ENCODE measurements at regions not wholly inside any gene's neighbourhood (a gene's known extent, or its start where the extent isn't known, plus 50 kb on each side); places are given as distances from the start of the nearest gene placed in this dataset.
"Not testable (repeated sequence)": the region's sequence is repeated elsewhere in the genome, so short reads cannot be mapped to it uniquely, and the experiment has no call there.

DNA sequence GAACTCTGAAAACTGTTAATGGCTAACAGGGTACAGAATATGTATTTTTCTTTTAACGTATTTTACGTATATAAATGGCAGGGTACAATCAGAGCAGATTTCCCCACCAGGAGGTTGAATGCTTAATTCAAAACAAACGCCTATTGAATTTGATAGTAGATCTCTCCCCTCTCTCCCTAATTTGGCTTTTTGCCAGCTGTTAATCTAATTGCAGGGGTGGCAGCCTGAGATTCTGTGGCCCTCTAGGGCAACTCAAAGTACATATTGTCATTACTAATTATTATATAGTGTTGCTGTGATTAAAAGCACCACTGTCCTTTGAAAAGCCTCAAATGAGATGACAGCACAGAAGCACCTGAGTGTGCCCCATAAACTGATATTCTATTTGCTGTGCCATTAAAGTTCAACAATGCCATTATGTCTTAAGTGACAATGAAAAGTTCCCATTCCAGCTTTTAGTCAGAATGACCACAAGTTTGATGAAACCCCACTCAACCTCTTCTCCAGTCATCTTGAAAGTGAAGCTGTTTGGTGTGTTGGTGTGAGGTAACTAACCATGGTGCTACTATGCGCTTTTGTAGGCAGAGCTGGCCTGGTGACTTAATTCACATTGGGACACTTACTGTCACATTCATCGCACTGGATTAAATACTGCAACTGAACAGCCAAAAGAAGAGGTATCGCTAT is 351.4 kb downstream of the KCNRG start:
- no peak for DNase-seq

GRCh38 chr13:50369646-50370045 is 354.4 kb downstream of the KCNRG start:
- no peak for DNase-seq

DNA sequence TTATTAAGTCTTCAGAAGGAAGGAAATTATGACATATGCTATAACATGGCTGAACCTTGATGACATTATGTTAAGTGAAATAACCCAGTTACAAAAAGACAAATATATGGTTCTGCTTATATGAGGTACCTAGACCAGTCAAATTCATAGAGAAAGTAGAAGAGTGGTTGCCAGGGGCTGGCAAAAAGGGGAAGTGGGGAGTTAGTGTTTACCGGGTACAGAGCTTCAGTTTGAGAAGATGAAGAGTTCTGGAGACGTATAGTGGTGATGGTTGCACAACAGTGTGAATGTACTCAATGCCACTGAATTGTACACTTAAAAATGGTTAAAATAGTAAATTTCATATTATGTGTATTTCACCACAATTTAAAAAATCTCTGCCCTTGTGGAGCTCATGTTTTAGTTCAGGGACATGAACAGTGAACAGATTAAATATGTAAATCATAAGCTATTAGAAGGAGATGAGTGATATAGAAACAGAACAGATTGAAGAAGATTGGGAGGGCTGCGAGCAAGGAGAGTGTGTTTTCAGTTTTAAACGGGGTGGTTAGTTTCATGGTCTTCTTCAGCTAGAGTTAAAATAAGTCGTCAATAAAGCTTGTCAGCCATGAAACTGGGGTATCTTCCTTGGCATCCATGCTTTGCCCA is 355.2 kb downstream of the KCNRG start:
- no peak for DNase-seq

DNA sequence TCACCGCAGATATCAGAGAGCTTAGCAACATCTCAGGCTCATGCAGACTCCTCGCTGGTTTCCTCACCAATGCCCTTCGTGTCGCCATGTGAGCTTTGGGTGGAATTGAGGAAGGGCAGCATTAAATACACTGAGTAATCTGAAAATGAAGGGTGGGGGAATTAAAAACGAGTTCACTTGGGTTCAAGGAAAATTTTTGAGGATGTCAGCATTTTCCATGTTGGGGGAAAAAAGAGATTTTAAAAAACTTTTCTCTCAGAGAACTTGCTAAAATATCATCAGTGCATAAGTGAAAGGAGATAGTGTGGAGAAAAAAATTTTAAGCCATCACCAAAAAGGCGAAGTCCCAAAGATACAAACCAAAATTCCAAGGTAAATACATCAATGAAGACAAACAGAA is 359.3 kb downstream of the KCNRG start:
- DNase-seq = no peak

DNA sequence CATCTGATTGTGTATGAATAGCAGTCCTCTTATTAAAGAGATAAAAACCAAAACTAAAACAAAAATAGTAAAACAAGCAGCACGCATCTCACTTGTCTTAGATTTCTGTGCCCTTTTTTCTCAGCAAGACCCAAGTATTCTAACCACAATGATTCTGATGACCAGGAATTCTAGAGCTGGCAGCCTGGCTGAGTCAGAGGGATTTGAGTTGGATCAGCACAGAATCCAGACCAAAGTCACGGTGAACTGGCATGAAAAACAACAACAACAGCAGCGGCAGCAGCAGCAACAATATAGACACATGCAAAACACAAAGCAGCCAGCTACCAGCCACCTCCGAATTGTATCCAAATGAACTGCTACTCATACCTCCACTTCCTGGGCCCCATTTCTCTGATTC is 360.5 kb downstream of the KCNRG start:
- no peak for DNase-seq

DNA sequence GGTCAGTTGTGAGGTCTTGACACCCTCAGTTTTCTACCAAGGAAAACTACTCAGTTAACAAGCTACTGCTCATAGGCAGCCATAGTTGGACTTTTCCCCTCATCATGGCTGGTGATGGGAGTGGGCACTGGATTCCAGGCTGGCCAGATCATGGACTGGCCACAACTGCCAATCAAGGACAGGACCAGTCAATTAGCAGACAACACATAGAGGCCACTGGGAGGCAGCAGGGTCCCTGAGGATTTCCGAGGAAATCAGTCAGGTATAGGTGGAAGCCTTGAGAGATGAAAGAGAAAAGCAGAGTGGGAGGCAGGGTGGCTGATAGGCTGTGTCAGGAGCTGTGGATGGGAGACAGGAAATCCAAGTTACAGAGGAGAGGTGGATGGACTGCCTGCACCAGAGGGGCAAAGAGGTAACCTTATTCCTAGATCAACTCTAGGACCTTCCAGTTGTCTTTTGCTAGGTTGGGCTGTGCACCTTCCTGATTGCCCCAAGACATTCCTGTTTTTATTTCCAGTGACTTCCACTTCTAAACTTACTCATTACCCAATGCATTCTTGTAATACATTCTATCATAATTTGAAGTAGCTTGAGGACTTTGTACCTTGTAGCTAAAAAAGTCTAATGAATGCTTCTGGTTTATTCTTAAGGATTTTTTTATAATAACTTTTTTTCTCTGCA is 361.8 kb downstream of the KCNRG start:
- DNase-seq = no peak

DNA sequence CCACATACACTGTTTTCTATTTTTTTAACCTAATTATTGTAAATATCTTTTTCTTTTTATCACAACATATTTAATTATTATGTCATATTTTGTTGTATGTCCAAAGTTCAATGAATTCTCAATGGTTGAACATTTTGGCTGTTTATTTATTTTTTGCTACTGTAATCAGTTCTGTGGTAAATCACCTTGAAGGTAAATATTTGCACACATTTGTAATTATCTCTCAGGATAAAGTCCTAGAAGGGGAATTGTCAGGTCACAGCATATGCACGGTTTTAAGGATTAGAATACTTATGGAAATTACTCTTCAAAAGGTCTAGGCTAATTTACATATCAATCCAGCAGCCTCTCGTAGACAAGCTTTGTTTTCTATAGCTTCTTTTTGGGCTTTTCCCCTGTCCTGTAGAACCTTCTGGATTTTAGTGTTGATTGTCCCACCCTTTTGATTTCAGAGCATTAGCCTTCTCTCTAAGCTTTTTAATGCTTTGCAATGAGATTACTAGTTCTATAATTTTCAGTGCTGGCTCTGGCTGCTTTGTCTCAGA is 362.6 kb downstream of the KCNRG start:
- no peak for DNase-seq

DNA sequence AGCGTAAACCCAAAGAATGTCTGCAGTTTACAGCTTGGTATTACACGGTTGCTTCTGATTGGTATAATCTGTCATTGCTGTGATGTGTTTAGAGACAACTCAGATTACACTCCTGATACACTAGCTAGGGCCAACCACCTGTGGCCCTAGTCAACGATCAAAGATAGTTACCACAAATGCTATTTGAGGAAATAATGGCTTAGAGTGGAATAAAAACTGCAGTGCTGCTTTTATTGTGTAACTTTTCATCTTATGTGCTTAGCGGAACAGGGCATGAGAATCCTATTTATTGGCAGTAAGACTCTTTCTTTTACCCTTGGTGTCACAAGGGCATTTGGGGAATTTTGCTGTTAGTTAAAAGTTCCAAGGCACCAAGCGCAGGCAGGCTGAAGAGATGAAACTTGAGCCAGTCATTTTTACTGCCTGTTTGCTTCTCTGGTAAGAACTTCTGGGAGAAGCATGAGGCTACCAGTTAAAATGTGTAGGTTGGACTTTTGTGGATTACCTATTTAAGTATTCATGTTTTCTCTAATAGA is 363.3 kb downstream of the KCNRG start:
- DNase-seq = no peak

DNA sequence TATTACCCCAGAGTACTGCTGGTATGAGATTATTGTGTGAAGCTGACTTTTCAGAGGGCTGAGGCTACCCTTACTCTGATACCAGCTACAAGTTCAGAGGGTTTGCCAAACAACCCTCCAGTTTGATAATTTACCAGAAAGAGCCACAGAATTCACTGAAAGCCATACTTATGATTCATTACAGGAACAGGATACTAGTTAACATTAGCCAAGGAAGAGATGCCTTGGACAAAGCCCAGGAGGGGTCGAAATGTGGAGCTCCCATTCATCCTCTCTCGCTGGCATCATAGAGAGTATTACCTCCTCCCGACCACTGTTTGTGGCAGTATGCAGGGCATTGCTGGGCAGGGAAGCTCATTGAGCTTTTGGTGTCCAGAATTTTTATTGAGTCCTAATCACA is 364.3 kb downstream of the KCNRG start:
- no peak for DNase-seq

DNA sequence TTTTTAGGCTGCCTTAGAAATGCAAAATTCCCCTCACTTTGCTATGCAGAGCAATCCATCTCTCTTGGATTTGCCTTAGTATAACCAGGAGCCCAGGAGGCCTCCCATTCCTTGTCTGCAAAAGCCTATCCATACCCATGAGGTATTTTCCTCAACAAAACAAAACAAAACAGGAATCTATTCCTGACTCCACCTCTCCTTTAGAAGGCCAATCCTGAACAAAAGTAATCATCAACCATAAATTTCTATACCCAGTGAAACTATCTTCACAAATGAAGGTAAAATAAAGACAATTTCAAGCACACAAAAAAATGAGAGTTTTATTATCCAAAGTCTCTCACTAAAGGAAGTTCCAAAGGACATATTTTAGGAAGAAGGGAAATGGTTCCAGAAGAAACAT is 365.7 kb downstream of the KCNRG start:
- DNase-seq = no peak

DNA sequence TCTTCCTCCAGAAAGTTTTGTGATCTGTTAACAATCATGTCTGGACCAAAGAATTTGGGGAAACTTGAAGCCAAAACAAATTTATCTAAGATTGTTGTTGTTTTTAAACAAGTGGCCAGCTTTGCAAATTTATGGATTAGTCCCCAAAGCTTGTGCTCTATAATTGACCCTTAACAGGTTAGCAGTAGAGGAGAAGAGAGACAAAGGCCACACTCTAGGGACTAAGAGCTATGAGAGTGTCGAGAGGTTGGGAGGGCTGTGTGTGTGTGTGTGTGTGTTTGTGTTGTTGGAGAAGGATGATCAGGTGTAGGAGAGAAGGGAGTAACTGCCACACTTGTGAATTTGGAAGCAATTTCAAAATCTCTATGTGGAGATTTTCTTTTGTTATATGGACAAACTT is 367.3 kb downstream of the KCNRG start:
- DNase-seq = no peak

GRCh38 chr13:50382951-50383350 is 367.7 kb downstream of the KCNRG start:
- DNase-seq = no peak

- DNase-seq = no peak
Observed at GRCh38 chr13:50384724-50385123, 369.5 kb downstream of the KCNRG start.

- DNase-seq = no peak
Observed at GRCh38 chr13:50386541-50387050, 371.4 kb downstream of the KCNRG start.

GRCh38 chr13:50387051-50387581 is 371.9 kb downstream of the KCNRG start:
- peak; percentile 18 for DNase-seq

- no peak for DNase-seq
Observed at GRCh38 chr13:50388481-50388880, 373.2 kb downstream of the KCNRG start.

DNA sequence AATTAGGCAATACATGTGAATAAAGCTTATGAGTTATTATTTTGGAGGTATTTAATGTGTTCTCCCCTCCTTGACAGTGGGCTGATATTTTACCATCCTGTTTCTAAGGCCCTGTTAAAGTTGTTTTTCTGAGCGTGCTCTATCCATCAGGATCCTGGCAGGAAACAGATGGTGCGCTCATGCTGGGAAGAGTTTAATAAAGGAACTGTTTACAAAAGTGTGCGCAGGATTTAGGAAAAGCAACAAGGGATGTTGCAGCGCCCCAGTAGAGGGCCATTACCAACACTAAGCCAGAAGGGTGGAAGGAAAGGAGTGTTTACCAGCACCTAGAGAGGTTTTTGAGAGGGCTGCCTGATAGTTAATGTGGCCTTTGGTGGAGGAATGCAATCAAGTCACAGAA is 374.5 kb downstream of the KCNRG start:
- DNase-seq = no peak

- no peak for DNase-seq
Observed at GRCh38 chr13:50390503-50391248, 375.4 kb downstream of the KCNRG start.

GRCh38 chr13:50392977-50393376 is 377.7 kb downstream of the KCNRG start:
- DNase-seq = no peak

DNA sequence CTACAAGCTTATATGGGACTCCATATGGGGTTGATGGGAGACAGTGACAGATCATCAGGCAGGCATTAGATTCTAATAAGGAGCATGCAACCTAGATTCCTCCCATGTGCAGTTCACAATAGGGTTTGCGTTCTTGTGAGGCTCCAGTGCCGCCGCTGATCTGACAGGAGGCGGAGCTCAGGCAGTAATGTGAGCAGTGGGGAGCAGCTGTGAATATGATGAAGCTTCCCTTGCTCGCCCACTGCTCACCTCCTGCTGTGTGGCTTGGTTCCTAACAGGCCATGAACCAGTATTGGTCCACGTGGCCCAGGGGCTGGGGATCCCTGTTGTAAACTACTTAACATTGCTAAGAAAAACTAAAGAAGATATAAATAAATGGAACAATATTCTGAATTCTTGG is 378.4 kb downstream of the KCNRG start:
- no peak for DNase-seq

GRCh38 chr13:50396001-50396400 is 380.8 kb downstream of the KCNRG start:
- no peak for DNase-seq

- DNase-seq = not testable (repeated sequence)
Observed at GRCh38 chr13:50396618-50397017, 381.4 kb downstream of the KCNRG start.
